ENCODE measurements at regions not wholly inside any gene's neighbourhood (a gene's known extent, or its start where the extent isn't known, plus 50 kb on each side); places are given as distances from the start of the nearest gene placed in this dataset.
"Not testable (repeated sequence)": the region's sequence is repeated elsewhere in the genome, so short reads cannot be mapped to it uniquely, and the experiment has no call there.

DNA sequence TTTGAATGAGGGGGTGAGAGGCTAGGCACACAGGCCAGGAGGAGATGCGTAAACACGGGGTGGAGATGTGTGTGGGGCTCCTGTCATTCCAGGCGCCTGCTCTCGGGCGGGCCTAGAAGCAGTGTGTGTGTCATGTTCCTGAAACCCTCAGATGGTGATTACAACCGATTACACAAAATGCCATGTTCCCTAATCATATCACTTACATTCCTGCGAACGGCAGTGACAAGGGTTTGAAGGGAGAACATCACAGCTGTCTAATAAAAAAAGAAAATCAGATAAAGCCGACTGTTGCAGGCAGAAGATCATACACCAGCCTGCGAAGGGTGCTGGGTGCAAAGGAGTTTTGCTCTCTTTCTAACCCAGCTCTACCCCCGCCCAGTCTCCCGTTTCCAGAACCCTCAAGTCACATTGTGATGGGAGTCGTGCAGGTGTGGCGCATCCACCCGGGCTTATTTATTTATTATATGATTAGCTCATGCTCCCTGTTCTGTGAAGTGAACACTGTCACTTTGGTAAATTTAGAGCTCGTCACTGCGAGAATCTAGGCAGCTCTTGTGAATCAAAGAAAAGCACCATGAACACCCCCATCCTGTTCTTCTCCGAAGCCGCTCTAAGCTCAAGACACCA lies 140.3 kb downstream of the NR2F2 start:
- DNase-seq = no peak

DNA sequence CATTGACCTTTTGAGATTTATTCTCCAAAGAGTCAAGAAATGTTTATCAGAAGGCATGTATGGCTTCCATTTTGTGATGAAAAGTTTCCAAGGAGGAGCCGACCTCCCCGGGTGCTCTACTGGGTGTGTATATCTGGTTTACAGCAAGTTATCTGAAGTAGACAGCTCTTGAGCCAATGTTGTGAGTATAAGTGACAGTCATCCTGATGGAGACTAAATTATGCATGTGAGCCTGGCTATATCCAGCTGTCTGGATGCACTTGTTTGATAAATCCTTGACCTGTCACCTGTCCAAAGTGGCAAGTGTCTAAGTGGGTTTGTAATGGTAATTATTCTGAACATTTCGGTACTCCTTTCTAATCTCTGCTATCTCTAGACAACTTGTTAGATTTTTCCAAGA lies 142.2 kb downstream of the NR2F2 start:
- DNase-seq = no peak

DNA sequence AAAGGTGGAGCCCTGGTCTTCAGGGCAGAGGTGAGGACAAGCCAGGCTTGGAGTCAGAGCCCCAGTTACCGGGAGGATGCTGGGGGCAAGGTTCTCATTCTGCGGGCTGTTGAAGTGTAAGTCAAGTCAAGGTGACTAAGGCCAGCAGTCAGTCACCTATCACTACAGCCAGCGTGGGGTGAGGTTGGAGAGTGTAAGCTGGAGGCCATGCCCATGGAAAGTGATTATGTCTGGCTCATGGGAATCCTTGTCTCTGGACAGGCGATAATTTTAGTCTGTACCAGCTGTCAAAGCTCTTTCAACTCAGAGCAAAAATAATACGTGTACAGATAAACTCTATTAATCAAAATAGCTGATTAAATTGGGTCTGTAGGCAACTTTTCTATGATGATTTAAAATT lies 143.1 kb downstream of the NR2F2 start:
- no peak for DNase-seq

DNA sequence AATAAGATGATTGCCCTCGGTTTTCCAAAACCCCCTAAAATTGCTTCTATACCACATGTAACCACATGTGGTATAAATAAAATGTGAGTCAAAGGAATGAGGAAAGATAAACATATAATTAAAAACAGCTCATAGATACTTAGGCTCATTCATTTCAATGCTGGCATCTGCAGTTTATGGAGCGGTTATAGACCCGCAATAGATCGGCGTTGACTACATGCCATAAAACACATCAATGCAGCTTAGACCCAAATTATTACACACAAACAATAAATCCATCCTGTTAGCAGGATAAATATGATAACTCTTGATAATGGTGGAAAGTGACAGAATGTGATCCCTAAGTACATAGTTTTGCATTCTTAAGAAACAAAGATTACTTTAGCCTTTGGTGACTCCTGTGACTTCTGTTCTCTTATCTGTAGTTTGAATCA lies 143.7 kb downstream of the NR2F2 start:
- DNase-seq = no peak

DNA sequence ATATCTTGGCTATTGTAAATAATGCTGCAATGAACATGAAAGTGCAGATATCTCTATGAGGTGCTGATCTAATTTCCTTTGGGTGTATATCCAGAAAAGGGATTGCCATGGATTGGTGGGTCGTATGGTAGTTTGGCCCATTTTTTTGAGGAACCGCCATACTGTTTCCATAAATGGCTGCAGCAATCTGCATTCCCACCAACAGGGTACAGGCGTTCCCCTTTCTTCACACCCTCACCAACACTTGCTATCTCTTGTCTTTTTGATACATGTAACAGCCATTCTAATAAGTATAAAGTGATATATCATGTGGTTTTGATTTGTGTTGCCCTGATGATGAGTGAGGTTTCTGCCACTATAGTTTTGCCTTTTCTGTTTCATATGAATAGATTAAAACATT lies 146.7 kb downstream of the NR2F2 start:
- no peak for DNase-seq

DNA sequence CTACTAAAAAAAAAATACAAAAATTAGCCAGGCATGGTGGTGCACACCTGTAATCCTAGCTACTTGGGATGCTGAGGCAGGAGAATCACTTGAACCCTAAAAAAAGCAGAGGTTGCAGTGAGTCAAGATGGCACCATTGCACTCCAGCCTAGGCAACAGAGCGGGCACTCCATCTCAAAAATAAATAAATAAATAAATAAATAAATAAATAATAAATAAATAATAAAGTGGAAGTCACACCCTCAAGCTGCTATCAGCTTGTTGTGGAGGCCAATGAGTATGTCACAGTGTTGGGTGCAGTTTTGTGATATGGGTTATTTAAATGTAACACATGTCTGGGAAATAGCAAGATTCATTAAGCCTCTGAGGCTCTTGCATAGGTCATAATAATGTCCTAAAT lies 153.9 kb downstream of the NR2F2 start:
- not testable (repeated sequence) for DNase-seq

DNA sequence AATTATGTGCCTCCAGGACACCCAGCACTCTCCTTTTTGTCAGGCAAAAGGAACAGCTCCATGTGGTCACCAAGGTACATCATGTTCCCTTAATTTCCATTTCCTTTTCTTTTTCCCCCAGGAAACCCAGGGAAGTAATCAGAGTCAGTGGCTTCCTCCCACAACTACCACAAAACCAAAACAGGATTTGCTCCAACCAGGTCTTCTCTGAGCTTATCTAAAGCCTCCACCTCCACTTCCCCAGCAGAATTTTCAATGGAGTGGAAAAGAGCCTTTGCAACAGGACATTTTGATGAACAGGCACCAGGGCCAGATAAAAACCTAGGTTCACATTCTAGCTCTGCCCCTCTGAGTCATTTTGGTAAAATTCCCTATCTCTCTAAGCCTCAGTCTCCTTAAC lies 154.3 kb downstream of the NR2F2 start:
- no peak for DNase-seq

DNA sequence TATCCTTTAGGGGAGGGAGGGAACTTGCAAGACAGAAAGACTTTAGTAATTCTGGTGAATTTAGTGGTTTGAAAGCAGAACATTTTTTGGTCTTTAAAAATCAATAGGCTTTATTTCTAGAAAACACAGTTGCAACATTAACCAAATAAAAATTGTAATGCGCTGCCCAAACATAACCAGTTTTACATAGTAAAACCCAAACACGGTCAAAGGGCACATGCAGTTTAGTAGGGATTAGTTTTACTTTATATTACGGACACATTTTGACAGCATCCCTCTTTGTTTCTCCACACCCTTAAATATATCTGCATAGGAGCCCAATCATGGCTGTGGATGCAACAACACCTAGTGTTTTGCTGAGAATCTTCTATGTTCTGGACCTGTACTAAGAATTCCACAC lies 156.7 kb downstream of the NR2F2 start:
- no peak for DNase-seq

DNA sequence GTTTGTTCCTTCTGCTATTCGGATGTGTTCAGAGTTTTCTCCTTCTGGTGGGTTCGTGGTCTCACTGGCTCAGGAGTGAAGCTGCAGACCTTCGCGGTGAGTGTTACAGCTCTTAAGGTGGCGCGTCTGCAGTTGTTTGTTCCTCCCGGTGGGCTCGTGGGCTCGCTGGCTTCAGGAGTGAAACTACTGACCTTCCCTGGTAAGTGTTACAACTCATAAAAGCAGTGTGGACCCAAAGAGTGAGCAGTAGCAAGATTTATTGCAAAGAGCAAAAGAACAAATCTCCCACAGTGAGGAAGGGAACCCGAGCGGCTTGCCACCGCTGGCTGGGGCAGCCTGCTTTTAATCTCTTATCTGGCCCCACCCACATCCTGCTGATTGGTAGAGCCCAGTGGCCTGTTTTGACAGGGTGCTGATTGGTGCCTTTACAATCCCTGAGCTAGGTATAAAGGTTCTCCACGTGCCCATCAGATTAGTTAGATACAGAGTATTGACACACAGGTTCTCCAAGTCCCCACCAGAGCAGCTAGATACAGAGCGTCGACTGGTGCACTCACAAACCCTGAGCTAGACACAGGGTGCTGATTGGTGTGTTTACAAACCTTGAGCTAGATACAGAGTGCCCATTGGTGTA lies 160.7 kb downstream of the NR2F2 start:
- DNase-seq = not testable (repeated sequence)

DNA sequence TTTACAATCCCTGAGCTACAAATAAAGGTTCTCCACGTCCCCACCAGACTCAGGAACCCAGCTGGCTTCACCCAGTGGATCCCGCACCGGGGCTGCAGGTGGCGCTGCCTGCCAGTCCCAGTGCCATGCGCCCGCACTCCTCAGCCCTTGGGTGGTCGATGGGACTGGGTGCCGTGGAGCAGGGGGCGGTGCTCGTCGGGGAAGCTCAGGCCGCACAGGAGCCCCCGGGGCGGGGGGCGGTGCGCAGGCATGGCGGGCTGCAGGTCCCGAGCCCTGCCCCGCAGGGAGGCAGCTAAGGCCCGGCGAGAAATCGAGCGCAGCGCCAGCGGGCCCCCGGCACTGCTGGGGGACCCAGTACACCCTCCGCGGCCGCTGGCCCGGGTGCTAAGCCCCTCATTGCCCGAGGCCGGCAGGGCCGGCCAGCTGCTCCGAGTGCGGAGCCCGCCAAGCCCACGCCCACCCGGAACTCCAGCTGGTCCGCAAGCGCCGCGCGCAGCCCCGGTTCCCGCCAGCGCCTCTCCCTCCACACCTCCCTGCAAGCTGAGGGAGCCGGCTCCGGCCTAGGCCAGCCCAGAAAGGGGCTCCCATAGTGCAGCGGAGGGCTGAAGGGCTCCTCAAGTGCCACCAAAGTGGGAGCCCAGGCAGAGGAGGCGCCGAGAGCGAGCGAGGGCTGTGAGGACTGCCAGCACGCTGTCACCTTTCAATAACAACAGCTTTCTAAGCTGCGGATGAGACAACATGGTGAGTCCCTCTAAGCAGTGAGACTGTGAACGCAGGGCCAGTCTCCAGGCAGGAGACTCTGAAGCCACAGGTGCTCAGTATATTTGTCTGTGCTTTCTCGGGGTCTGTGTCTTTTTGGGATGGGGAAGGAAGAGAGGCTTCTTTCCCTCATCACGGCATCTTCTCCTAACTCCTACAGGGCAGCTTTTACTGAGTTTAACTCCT lies 161.5 kb downstream of the NR2F2 start:
- DNase-seq = not testable (repeated sequence)

DNA sequence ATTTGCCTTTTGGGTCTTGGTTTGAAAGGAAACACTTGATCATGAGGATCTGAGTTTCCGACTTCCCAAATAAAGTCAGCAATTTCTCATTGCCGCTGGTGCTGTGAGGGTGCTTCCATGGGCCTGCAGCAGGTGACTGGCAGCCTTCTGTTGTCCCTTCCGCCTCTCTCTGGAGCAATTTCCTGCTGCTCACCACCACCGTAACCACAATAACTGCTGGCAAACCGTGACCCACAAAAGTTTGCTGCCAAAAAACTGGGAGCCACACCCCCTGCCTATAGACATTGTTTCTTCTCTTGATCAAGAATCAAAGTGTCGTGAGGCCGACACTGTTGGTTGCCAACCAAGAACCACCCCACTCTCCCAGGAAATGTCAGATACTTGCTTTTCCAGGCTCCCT lies 164.0 kb downstream of the NR2F2 start:
- no peak for DNase-seq

DNA sequence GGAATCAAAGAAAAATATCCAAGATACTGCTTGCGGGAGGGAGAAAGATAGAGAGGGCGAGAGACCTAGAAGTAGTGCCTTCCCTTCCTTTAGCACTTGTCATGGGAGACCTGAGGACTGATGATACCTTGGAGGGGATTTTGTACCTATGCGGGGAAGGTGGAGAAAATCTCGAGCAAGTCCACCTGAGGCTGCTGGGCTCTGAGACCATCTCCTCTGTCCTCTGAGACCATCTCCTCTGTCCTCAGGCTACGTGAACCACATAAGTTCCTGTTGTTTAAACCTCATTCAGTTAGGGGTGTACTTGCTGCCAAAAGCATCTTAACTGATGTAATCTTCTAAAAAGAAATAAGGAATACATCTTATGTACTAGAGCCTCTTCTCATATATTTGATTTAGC lies 164.9 kb downstream of the NR2F2 start:
- no peak for DNase-seq

DNA sequence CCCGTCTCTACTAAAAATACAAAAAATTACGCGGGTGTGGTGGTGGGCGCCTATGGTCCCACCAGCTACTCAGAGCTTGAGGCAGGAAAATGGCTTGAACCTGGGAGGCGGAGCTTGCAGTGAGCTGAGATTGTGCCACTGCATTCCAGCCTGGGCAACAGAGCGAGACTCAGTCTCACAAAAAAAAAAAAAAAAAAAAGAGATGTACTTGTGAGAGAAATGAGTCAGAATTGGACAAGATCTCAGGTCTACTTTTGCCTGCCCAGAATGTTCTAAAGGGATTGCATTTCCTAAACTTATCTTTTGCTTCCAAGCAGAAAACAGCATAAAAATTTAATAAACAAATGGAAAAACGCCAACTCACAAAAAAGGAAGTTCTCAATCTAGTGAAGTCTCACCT lies 167.5 kb downstream of the NR2F2 start:
- DNase-seq = no peak

DNA sequence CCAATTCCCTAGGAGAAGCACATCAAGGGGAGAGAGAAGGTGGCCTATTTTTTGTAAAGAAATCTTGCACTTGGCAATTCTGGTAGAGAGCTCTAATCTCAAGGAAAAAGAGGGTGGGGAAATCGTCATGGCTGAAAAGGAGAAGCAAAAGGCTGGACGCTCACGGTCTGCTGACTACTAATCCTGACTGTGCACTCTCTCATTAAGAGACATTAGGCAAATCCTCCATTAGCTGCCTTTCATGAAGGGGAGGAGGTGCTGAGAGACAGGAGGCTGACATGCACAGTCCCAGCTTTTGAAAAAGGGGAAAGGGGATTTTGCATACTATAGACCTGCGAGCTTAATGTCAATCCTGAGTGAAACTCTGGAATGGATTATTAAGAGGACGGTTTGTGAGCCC lies 170.0 kb downstream of the NR2F2 start:
- no peak for DNase-seq

DNA sequence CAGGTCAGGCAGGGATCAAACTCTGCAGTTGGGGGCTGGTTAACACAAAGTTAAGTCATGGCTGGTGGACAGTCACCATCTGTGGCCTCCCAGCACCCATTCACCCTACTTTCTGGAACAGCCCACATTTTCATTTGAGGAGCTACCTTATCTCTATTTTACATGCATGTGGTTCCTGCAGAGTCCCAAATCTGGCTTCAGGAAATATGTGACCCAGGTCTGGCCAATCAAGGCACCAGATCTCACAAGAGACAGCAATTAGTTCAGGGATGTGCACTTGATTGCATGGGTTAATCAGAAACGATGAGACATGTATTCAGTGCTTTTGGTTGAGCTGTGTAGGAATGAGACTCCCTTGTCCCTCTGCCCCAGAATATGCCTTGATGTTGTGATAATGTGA lies 170.9 kb downstream of the NR2F2 start:
- no peak for DNase-seq

DNA sequence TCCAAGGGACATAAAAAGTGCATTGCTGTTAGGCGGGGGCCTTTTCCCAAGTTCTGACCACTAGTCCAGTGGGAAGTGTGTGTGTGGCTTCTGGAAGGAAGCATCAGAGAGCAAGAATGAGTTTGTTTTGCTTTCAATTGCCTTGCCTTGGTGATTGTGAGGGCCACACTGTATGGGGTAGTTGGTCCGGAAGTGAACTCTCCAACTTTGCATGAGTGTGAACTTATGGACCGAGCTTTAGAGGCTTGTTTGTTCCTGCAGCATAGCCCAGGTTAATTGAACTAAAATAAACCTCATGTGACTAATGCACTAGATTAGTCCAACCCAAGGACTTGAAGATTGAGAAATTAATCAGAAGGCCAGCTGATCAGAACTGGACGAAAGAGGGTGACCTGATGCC lies 171.7 kb downstream of the NR2F2 start:
- DNase-seq = no peak

DNA sequence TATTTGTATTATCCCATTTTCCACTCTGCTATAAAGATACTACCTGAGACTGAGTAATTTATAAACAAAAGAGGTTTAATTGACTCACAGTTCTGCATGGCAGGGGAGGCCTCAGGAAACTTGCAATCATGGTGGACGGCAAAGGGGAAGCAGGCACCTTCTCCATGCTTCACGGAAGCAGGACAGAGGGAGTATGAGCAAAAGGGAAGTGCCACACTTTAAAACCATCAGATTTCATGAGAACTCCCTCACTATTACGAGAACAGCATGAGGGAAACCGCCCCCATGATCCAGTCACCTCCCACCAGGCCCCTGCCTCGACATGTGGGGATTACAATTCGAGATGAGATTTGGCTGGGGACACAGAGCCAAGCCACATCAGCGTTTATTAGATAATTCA lies 172.8 kb downstream of the NR2F2 start:
- no peak for DNase-seq

DNA sequence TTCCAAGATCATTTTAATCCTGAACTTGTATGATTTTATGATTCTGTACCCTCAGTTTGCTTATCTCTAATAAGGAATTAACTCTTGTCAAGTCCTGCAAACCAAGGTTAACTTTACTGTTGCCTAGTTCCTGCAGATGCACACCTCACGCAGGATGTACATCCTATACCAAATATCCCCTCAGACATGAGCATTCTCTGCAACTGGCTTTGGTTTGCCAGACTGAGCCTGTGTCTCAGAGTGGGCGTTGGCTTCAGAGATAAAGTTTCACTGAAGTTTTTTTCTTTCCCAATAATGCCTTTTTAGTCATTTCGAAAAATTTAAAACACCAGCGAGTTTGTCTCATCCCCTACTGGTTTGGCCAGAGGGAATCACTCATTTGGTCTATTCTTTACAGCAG lies 173.9 kb downstream of the NR2F2 start:
- DNase-seq = no peak

DNA sequence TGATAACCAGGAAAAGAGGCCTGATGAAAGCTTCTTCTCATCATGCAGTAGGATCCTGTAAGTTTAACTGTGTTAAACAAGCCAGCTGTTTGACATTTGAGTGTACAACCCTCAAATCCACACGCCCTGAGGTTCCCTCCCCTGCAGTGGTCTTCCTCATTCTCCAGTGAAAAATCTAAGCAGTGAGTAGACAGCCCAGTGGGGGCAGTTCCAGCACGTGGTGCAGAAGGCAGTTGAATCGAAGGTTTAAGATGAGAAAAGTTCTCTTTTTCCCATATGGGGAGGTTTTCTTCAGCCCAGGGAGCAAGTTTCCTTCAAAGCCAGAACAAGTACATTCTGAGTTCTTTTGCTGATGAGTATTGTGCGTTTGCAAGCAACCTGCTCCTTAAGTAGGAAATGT lies 174.5 kb downstream of the NR2F2 start:
- DNase-seq = no peak

DNA sequence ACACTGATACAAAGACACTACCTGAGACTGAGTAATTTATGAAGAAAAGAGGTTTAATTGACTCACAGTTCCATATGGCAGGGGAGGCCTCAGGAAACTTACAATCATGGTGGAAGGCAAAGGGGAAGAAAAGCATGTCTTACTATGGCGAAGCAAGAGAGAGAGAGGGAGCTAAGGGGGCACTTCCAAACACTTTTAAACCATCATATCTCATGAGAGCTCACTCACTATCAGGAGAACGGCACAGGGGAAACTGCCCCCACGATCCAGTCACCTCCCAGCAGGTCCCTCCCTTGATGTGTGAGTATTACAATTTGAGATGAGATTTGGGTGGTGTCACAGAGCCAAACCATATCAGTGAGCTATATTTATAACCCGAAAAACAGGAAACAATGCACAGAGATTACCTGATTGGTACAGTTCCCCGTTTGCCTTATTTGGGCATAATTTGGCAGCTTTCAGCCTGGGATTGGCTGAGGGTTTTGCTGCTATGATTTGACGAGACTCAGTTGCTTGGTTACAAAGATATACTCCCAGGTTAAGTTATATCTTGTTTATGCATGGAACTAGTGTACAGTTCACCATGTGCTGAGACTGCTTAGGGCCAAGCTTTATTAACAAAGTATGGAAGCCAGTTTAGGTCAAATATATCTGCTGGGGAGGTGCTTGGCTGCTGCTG lies 184.2 kb downstream of the NR2F2 start:
- DNase-seq = no peak

DNA sequence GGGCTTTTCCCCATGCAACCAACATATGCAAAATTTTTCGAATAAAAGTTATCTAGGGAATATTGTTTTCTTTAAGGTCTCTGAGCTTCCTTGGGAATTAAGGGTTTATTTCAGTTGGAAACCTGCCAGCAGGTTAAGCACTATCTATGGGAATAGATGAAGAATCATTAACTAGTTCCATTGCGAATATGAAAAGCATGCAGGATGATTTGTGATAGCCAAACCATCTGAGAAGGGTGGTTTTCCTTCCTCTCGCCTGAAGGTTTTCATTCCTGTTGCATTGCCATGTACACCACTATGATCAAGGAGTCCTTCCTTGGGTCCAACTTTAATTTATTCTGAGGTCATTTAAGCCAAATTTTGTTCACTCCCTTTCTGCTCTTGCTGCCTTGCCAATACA lies 184.9 kb downstream of the NR2F2 start:
- DNase-seq = no peak

DNA sequence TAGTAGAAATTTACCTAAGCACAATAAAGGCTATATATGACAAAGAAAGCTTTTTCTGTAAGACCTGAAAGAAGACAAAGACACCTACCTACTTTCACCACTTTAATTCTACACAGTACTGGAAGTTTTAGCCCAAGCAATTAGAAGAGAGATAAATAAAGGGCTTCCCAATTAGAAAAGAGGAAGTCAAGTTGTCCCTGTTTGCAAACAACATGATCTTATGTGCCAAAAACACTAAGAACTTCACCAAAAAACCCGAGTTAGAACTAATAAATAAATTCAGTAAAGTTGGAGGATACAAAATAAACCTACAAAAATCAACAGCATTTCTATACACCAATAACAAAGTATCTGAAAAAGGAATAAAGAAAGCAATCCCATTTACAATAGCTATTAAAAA lies 190.9 kb downstream of the NR2F2 start:
- no peak for DNase-seq
